Lower leg skin (tissue), 4 donors: ENCODE measurements at regions not wholly inside any gene's neighbourhood (a gene's known extent, or its start where the extent isn't known, plus 50 kb on each side); places are given as distances from the start of the nearest gene placed in this dataset.
"Not testable (repeated sequence)": the region's sequence is repeated elsewhere in the genome, so short reads cannot be mapped to it uniquely, and the experiment has no call there.

Experiments used
- DNase-seq, 2 donors: peaks; one replicate each; pipeline ENCODE4 v3.0.0-alpha.2; 2019; ENCODE audit warnings: low spot score in 2 of 2
- H3K4me3 ChIP-seq: fragments of 200-600 bp; sonication (generic); 2 replicates; pipeline ENCODE4 v1.5.1; 2017; ENCODE audit warnings: mild to moderate bottlenecking, low read depth; ENCODE audit not compliant: poor library complexity, severe bottlenecking
- CTCF ChIP-seq, 3 donors: fragments of 450-650 bp; IDR thresholded peaks; one replicate each; pipeline ENCODE4 v1.5.1; 2016; ENCODE audit warnings: antibody characterized with exemption in 3 of 3, mild to moderate bottlenecking in 3 of 3, moderate library complexity in 2 of 3
- POLR2A ChIP-seq, 2 donors: fragments of 450-650 bp; IDR thresholded peaks; one replicate each; pipeline ENCODE4 v1.6.1; 2016 to 2017; ENCODE audit warnings: antibody characterized with exemption in 2 of 2, mild to moderate bottlenecking in 1 of 2, moderate library complexity in 1 of 2
- WGBS, 2 donors: methylation state at CpG; one replicate each; pipeline ENCODE4 v1.1.5; 2018; 5-methylcytosine and 5-hydroxymethylcytosine counted together
- intact Hi-C: fragments of 100-400 bp; cut with DNase I; formaldehyde crosslinking; loops from one replicate; pipeline ENCODE4 v1.15.0; 2023; ENCODE audit warnings: low total_unique reads

- H3K4me3 ChIP-seq: no peak overlapping the region
- no peak for DNase-seq
- TF ChIP-seq CTCF (IDR thresholded peaks at IDR 0.05) (no peak), POLR2A (IDR thresholded peaks at IDR 0.05) (no peak)
- WGBS, 2 donors: 90 to 92% methylated on average over 5 of the region's 5 CpGs
- intact Hi-C loops: no loop called here
Measured at GRCh38 chr12:113535100-113535499, 63.4 kb upstream of the LHX5 start.

- H3K4me3 ChIP-seq: no peak overlapping the region
- 76 to 83% methylated on average over 6 of the region's 6 CpGs for WGBS, 2 donors
- intact Hi-C loops: no loop called here
- no peak for DNase-seq
- TF ChIP-seq POLR2A (IDR thresholded peaks at IDR 0.05) (no peak), CTCF (IDR thresholded peaks at IDR 0.05) (no peak)
Measured at GRCh38 chr12:113534555-113534954, 62.9 kb upstream of the LHX5 start.

- WGBS, 2 donors: 65 to 68% methylated on average over 7 of the region's 7 CpGs
- no peak for DNase-seq
- intact Hi-C loops: no loop called here
- H3K4me3 ChIP-seq: no peak overlapping the region
- TF ChIP-seq CTCF (IDR thresholded peaks at IDR 0.05) (no peak), POLR2A (IDR thresholded peaks at IDR 0.05) (no peak)
Measured at GRCh38 chr12:113533842-113534375, 62.2 kb upstream of the LHX5 start.

- DNase-seq: no peak
- 82% methylated on average over 13 of the region's 13 CpGs for WGBS, 2 donors
- TF ChIP-seq POLR2A (IDR thresholded peaks at IDR 0.05): no peak
- TF ChIP-seq CTCF (IDR thresholded peaks at IDR 0.05): no peak
- no peak overlapping the region for H3K4me3 ChIP-seq
- intact Hi-C loops: no loop called here
Measured at GRCh38 chr12:113532292-113532691, 60.6 kb upstream of the LHX5 start.

- 87 to 89% methylated on average over 3 of the region's 3 CpGs for WGBS, 2 donors
- H3K4me3 ChIP-seq, DNase-seq, intact Hi-C loops: not testable (repeated sequence)
Measured at GRCh38 chr12:113531073-113531472, 59.4 kb upstream of the LHX5 start.

- TF ChIP-seq POLR2A (IDR thresholded peaks at IDR 0.05): no peak
- no peak for TF ChIP-seq CTCF (IDR thresholded peaks at IDR 0.05)
- intact Hi-C loops: no loop called here
- DNase-seq: no peak
- no peak overlapping the region for H3K4me3 ChIP-seq
- 37 to 43% methylated on average over 14 of the region's 14 CpGs for WGBS, 2 donors
Measured at GRCh38 chr12:113528606-113529293, 57.1 kb upstream of the LHX5 start.
